GM18909 (cell line): ENCODE measurements at regions not wholly inside any gene's neighbourhood (a gene's known extent, or its start where the extent isn't known, plus 50 kb on each side); places are given as distances from the start of the nearest gene placed in this dataset.

ENCODE experiments used
- ATAC-seq: cut with Tn5 transposase; IDR thresholded peaks from one replicate; pipeline ENCODE4 v1.9.1; 2021; ENCODE audit warnings: mild to moderate bottlenecking; ENCODE audit not compliant: unreplicated experiment, poor library complexity

DNA sequence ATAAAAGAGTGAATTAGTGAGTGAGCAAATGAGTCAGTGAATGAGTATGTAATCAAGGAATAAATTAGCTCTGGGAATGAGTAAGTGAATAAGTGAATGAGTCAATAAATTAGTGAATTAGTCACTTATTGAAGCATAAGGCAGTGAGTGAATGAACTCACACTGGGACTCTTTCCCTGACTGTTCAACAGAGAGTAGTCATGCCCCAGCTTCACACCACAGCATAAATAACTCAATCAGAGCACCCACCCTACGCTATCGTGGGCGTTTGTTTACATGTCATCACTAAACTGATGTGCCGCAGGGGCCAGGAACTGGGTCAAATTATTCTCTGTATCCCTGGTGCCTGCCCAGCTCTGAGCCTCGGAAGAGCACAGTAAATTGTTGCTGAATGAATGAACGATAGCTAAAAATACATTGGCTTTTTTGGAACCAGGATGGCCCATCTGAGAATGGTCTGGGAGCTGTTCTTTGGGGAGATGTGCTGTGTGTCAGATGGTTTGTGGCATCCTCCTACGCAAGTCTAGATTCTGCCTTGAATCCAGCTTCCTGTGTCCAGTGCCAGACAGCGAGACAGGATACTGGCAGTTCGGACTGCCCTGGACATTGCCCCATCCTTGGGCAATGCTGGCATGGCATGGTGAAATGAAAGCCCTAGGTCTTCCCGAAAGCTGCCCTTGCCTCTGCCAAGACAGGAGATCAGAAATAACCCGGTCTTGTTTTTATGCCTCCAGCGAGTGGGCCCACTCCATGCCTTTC, 98.0 kb upstream of the RTL1 start:
- no peak for ATAC-seq

DNA sequence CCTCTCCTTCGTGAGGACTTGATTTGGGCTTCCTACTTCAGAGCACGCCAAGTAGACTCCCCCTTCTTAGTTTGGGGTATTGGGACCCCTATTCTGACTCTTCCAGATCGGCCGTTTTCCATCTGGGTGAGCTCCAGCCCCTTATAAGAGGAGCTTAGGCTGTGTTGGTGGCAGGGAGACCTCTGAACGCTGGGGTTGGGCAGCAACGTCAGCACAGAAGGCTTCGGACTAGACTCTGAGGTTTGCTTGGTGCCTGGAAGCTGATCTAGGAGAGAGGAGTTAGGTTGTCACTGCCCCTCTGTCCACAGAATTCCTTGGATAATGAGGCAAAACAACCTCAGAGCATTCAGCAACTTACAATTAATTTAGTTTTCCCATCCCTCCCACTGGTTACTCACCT, 99.2 kb upstream of the RTL1 start:
- no peak for ATAC-seq

DNA sequence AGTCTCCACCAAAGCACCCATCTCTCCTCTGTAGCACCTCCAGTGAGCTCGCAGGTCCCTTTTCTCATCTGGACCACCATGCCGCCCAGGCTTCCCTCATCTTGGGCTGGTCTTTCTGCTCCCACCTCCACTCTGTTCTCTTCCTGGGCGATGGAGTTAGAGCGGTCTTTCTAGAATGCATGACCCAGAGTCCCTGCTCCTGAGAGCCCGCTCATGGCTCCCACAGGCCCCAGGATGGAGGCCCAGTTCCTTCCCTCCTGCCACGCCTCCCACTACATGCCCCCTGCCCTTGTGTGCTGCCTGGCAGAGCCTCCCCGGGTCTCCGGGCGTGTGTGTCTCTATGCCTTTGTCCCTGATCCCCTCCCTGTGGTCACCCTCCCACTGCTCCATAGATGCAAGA, 100.7 kb upstream of the RTL1 start:
- no peak for ATAC-seq

DNA sequence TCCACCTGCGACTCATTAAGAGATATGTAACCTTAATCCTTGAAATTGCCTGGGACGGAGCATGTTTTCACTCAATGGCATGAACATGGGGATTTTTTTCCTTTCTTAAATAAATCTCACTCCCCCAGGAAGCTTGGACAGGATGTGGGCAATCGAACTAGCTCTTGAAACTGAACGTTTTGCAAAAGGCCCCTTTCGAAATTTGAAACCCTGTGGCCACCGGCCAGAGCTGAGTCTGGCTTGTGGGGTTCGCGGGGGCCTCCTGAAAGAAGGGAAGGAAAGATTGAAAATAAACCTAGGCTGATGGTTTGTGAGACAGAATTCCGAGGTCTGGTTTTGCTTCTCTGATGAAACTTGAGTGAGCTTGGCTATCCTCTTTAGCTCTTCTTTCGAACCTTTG, 101.4 kb upstream of the RTL1 start:
- no peak for ATAC-seq

DNA sequence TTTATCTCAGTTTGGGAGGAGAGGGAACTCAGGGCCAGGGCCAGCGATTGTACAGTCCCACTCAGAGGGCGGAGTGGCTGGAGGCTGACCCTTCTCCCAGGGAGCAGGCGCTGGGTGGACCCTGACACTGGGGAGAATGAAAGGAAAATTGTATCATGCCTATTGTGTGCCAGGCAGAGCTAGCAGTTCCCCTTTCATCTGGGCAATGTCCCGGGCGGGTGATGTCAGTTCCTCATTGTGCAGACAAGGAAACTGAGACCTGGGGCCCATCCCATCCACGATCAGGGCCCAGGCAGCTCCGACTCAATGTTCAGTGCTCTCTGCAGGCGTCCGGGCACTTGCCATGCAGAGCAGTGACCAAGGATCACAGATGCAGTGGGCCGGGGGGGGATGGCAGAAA, 101.9 kb upstream of the RTL1 start:
- ATAC-seq: no peak

DNA sequence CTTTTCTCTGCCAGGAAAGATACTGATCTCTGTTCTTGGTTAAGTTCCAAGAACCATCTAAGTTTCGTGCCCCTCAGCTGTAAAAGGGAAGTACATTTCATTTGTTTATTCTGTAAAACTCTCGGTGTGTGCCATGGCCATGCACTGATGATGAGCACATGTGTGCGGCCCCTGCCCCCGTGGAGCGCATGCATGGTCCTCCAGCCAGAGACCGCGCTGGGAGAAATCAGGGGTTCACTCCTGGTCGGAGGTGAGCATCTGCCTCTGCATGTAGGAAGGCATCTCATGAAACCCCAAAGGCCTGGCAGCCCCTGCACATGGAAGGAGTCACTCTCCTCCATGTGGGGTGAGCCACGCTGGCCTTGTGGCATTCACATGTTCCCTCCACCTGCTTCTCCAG, 102.5 kb upstream of the RTL1 start:
- ATAC-seq: no peak

DNA sequence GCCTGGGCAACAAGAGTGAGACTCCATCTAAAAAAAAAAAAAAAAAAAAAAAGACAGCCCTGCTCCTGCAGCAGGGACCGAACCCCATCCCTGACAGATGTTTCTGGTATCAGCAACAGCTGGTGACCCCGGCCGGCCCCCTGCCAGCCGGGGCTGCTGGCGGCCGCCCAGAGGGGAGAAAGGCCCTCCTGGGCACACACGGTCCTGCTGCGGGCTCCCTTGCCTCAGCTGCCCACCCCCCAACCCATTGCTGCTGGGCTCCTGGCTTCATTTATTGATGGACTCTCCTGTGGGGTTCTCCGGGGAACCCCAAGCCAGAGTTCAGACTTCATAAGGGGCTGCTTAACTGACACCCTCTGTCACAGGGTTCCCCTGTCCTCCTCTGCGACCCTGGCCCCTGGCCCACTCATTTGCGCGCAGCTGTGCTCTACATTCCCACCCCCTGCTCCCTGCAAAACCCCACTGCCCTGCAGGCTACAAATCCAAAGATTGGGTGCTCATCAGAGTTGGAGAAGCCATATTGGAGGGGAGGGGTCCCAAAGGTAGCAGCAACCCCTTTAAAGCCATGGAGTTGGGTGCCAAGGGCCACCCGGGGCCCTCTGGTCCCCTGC, 103.6 kb upstream of the RTL1 start:
- no peak for ATAC-seq

DNA sequence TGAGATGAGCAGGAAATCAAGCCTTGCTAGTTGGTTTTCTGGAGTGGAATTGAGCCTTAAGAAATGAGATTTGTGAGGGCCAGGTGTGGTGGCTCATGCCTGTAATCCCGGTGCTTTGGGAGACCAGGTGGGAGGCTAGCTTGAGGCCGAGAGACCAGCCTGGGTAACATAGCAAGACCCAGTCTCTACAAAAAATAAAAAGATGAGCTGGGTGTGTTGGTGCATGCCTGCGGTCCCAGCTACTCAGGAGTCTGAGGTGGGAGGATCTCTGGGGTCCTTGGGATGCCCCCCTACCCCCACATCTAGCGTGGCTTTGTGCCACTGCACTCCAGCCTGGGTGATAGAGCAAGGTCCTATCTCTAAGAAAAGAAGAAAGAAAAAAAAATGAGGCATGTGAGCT, 104.2 kb upstream of the RTL1 start:
- ATAC-seq: no peak

DNA sequence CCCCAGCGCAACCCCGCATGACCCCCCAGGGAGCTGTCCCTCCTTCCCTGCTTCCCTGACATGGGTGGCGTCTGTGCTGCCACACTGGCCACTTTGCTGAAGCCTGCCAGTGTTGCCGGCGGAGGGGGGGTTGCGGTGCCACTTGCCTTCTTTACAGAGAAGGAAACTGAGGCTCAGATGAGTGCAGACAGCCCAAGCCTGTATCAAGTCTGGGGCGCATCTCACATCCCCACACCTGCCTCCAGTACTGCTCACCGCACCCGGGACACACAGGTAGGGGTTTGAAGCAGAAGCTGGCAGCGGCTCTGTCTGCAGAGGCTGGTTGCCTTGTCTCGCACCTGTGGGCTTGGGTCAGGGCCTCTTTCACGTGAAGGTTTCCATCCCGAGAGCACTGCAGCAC, 104.7 kb upstream of the RTL1 start:
- no peak for ATAC-seq

DNA sequence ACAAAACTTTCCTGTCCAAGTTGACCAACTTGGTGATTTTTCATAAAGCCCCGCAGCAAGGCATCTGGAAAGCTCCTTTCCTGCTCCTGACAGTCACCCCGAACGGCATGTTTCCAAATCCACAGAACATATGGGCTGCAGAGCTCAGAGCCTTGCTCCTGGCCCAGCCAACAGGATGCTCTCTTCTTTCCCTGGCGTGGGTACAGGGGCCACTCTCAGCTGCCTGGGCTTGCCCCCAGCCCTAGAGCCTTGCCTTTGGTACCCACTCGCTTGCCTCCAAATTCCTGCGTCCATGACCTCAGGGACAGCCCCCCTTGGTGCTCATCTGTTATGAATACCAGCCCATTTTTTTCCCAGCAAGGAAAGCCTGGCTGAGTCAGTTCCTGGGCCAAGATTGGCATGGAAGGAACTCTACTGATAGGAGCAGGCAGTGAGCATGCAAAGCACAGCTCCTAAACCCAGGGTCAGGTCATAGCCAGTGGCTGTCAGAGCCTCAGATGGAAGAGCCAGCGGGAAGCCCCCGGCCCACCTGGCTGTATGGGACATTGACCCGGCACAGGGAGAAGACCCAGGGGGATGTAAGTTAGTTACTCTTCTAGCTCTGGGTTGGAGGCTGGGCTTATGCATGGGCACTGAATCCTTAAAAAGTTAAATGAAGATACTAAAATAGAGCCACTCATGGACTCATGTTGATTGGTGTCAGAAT, 105.3 kb upstream of the RTL1 start:
- ATAC-seq: no peak

DNA sequence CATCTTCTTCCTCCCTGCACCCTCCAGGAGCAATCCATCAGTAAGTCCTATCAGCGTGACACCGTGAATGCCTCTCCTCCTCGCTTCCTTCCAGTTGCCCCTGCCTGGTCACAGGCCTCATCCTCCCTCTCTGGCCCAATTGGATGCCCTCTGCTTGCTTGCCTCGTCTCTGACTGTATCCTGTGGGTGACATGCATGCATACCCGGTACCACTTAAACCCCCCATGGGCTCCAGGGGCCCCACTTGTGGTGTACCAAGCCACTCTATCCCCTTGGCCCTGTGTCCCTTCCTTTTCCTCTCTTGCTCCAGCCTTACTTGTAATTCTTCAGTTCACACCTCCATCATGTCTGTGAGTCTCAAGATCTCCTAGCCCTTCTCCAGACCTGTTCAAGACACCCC, 106.0 kb upstream of the RTL1 start:
- no peak for ATAC-seq

DNA sequence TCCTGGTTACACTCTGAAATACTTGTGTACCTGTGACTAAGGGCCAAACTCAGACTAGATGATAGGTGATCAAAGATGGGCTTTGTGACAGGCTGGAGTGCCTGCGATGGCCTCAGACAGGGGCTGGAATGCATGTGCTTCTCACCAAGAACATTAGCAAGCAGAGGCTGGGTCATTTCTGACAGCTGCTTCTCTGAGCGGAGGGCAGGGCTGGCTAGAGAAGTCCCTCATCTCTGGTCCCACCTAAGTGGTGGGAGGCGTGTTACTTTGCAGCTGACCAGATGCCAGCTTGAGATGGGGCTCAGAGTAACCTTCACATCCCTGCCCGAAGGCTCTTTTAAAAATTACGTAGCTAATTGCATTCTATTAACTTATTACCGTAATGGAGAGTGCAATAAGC, 106.8 kb upstream of the RTL1 start:
- ATAC-seq: no peak

DNA sequence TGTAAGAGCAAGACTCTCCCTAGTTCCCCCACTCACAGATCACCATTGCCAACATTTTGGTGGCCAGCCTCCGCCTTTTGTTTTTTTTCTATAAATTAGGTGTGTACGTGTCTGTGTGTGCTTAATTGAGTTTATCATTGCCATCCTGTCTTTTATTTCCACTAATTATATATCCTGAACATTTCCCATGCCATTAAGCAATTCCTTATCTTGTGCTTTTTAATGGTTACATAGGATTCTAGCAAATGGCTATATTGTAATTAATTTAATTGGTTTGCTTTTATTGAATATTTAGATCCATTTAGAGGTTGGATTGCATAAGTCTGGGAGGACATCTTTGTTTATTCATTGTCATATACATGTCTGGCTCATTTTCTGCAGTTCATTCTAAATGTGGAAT, 107.3 kb upstream of the RTL1 start:
- no peak for ATAC-seq

DNA sequence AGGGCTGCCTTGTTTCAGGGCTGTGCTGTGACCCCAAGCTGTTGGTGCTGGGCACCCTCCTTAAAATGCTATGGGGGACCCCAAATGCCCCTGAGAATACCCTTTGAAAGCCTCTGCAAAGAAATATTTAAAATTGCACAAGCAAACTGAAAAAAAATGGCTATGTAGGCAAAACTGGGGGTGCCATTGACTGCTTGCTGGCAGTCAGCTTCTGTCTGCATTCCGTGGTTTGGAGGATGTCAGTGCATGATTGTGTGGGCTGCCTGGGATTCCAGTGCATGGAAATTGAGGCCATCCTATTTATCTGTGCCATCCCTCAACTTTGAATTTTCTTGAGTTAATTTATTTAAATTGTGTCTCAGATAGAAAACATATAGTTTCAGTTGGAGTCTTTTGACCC, 113.7 kb upstream of the RTL1 start:
- ATAC-seq: no peak

DNA sequence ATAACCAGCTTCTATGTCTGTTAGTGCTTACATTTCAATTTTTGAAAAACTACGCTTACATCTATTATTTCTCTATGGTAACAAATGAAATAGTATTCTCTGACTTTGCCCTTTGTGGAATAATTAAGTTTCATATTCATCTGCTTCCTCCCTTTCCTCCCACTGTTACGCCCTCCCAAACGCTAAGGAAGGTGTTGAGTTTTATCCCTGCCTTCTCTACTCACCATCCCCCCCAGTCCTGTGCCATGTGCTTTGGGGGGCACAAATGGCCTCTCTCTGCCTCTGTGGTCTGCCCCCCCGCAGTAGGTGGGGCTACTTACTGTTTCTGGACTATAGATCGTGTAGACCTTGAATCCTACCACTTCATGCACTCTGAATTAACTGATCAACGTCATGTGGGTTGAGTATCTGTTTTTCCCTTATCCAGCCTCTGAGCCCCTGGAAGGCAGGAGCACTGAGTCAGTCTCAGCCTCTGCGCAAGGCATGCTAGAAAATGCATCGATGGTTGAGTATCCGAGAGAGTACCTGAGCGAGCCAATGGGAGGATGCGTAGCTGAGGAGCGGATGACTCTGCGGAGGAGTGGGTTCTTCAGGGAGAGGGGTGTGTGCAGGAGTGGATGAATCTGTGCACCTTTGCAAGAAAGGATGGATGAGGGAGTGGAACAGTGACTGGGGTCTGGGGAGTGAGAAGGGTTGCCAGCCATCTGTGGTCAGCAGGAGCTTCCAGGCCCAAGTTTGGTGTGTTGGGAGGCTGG, 114.5 kb upstream of the RTL1 start:
- ATAC-seq: no peak

DNA sequence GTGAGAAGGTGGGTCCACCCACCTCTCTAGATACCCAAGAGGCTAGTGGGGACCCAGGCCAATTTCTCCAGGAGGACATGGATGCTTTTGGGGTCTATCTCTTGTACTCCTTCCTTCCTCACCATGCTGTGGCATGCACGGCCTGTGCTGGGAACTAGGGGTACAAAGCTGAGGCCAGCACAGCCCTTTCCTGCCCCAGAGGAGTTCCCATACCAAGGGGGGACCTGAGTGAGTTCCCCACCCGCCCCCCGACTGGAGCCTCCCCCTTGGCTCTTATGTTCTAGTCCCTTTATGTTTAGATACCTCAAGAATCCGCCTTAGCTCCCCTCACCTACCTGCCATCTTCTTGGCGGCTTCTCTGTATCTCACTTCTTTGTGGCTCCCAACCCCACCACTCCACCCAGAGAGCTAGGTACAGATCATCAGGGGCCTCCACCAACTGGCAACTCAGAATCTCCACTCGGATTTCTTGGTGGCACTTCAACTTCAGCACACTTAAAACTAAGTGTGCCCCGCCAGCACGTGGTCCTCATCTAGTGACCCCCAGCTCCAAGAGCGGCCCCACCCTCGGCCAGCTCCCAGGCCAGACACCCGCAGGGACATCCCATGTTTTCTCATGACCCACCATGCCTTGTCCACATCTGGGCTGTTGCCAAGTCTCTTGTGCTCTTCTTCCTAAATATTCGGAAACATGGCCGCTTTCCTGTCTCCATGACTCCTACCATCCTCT, 115.2 kb upstream of the RTL1 start:
- ATAC-seq: no peak

DNA sequence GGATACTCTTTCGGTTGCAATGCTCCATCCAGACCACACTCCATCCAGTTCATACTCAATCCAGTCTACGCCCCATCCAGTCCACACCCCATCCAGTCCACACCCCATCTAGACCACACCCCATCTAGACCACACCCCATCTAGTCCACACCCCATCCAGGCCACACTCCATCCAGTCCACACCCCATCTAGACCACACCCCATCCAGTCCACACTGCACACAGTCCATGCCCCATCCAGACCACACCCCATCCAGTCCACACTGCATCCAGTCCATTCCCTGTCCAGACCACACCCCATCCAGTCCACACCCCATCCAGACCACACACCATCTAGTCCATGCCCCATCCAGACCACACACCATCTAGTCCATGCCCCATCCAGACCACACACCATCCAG, 116.0 kb upstream of the RTL1 start:
- no peak for ATAC-seq

DNA sequence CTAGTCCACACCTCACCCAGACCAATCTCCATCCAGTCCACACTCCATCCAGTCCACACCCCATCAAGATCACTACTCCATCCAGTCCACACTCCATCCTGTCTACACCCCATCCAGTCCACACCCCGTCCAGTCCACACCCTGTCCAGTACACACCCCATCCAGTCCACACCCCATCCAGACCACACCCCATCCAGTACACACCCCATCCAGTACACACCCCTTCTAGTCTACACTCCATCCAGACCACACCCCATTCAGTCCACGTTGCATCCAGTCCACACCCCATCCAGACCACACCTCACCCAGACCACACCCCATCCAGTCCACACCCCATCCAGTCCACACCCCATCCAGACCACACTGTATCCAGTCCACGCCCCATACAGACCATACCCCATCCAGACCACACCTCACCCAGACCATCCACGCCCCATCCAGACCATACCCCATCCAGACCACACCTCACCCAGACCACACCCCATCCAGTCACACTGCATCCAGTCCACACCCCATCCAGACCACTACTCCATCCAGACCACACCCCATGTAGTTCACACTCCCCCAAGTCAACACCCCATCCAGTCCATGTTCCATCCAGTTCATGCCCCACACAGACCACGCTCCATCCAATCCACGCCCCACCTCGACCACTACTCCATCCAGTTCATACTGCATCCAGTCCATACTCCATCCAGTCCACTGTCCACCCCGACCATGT, 116.6 kb upstream of the RTL1 start:
- no peak for ATAC-seq

DNA sequence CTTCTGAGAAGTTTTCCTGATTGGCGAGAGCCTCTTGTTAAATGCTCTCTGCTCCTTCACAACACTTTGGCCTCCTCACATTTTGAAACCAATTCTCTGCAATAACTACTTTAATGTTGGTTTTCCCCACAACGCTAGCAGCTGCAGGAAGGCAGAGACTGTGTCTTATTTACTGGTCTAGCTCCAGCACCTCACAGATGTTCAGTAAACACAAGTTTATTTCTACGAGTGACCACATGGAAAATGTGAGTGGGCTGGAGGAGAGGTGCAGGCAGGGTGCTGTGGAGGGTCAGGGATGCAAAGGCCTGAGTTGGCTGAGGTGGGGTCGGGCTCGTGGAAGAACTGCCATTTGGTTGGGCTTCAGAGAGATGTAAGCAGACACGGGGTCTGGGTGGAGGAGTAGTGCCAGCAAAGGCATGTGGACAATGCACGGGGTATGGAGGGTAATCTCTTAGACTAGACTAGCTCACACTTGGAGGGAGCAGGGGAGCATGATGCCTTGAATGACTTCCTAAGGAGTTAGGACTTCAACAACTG, 117.4 kb upstream of the RTL1 start:
- ATAC-seq: no peak

DNA sequence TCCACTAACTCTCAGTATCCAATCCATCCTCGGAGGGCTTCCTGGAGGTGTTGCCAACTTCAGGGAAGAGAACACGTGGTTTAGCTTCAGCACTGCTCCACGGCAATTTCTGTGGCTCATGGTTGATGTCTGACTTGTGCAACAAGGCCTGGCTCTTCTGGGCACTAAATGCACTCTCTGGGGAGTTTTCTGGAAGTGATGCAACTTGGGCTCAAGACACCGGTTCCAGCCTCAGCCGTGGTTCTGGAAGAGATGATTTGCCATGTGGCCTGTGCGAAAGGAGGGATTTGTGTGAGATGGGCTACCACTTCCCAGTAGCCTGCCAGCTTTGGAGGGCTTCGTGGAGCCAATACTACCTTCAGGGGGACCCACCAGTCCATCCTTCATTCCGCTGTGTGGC, 118.6 kb upstream of the RTL1 start:
- ATAC-seq: no peak
